ENCODE measurements at regions not wholly inside any gene's neighbourhood (a gene's known extent, or its start where the extent isn't known, plus 50 kb on each side); places are given as distances from the start of the nearest gene placed in this dataset.

GRCh38 chr6:43944908-43945767, 175.1 kb downstream of the VEGFA start:
- Histone ChIP-seq H3K4me2 (ENCODE audit: low read length) (0 out of 2 replicates have a peak overlapping the region, but pooled peaks have one; percentile 16), H3K27ac (ENCODE audit: low read depth, low read length) (no peak overlapping the region), H3K4me3 (replicated peaks in 1 of 2; ENCODE audit: low read depth in 1 of 2, low read length in 2 of 2) (no peak overlapping the region), H3K27me3 (ENCODE audit: insufficient read depth, low read length) (no peaks in the 10 kb centered on the region), H2AFZ (ENCODE audit: low read depth, low read length, poor library complexity, severe bottlenecking) (no peak overlapping the region), H3K9ac (ENCODE audit: low read length) (no peak overlapping the region), H3K36me3 (ENCODE audit: control insufficient read depth in 1 of 2, insufficient read depth in 2 of 2, low read length in 2 of 2) (no peaks in the 10 kb centered on the region), H4K20me1 (ENCODE audit: insufficient read depth) (no peaks in the 10 kb centered on the region), H3K79me2 (ENCODE audit: insufficient read depth, low read length) (no peaks in the 10 kb centered on the region), H3K4me1 (ENCODE audit: control insufficient read depth in 1 of 2, insufficient read depth in 2 of 2, low read length in 2 of 2) (peaks cover 0 to 15% of the 10 kb centered on the region in 2 experiments; a peak in 1 of 4 replicates), H3K9me3 (ENCODE audit: control insufficient read depth in 1 of 2, insufficient read depth in 1 of 2, low read depth in 1 of 2, low read length in 2 of 2) (no peaks in the 10 kb centered on the region; a peak in 1 of 4 replicates), H3K9me2 (ENCODE audit: insufficient read depth) (no peaks in the 10 kb centered on the region)
- RAD21 ChIA-PET (ENCODE audit: low non-redundant PET in 1 of 2, low total read pairs in 2 of 2, uncharacterized antibody in 2 of 2, unreplicated experiment in 2 of 2) = no interaction called here
- DNase-seq (ENCODE audit: low read depth, low spot score) = no peak
- BruUV-seq (replicated peaks) = no TSS peak
- POLR2A ChIA-PET = no interaction called here
- intact Hi-C loops (cut with micrococcal nuclease) = no loop called here
- CTCF ChIA-PET = no interaction called here
- no peak for TF ChIP-seq ATF3 (IDR thresholded peaks at IDR 0.05)
- TF ChIP-seq ZNF274 (IDR thresholded peaks at IDR 0.05; ENCODE audit: low read depth, low read length) = no peak
- no peak for TF ChIP-seq EGR1 (IDR thresholded peaks at IDR 0.05; ENCODE audit: low read depth)
- no peak for TF ChIP-seq SIN3A (IDR thresholded peaks at IDR 0.05; ENCODE audit: low read depth)
- TF ChIP-seq CEBPB (IDR thresholded peaks at IDR 0.05; ENCODE audit: low read depth) = no peak
- TF ChIP-seq FOSL1 (IDR thresholded peaks at IDR 0.05; ENCODE audit: low read depth) = 0 out of 2 replicates have a peak, but pooled peaks have one; percentile 8
- no peak for ATAC-seq

- no peak overlapping the region for H2AFZ ChIP-seq (ENCODE audit: low read depth, low read length, poor library complexity, severe bottlenecking)
- peaks cover 0 to 15% of the 10 kb centered on the region in 2 experiments; a peak in 1 of 4 replicates for H3K4me1 ChIP-seq (ENCODE audit: control insufficient read depth in 1 of 2, insufficient read depth in 2 of 2, low read length in 2 of 2)
- TF ChIP-seq CBX3 (IDR thresholded peaks at IDR 0.05; ENCODE audit: low read depth) = no peak
- no peak for TF ChIP-seq TCF7L2 (IDR thresholded peaks at IDR 0.05; ENCODE audit: borderline replicate concordance, extremely low read depth, insufficient read depth, insufficient read length)
- no peaks in the 10 kb centered on the region for H3K36me3 ChIP-seq (ENCODE audit: control insufficient read depth in 1 of 2, insufficient read depth in 2 of 2, low read length in 2 of 2)
- no peak overlapping the region for H3K27ac ChIP-seq (ENCODE audit: low read depth, low read length)
- H3K9me3 ChIP-seq (ENCODE audit: control insufficient read depth in 1 of 2, insufficient read depth in 1 of 2, low read depth in 1 of 2, low read length in 2 of 2) = no peaks in the 10 kb centered on the region; a peak in 1 of 4 replicates
- H3K9ac ChIP-seq (ENCODE audit: low read length) = no peak overlapping the region
- POLR2A ChIA-PET = no interaction called here
- DNase-seq (ENCODE audit: low read depth, low spot score) (no peak), ATAC-seq (peak; percentile 50; the same call in 1 of the 2 replicates)
- CTCF ChIA-PET = no interaction called here
- RAD21 ChIA-PET (ENCODE audit: low non-redundant PET in 1 of 2, low total read pairs in 2 of 2, uncharacterized antibody in 2 of 2, unreplicated experiment in 2 of 2) = no interaction called here
- no peak overlapping the region for H3K4me2 ChIP-seq (ENCODE audit: low read length)
- no peaks in the 10 kb centered on the region for H3K27me3 ChIP-seq (ENCODE audit: insufficient read depth, low read length)
- H3K4me3 ChIP-seq (replicated peaks in 1 of 2; ENCODE audit: low read depth in 1 of 2, low read length in 2 of 2) = no peak overlapping the region
- intact Hi-C loops (cut with micrococcal nuclease) = no loop called here
- H3K9me2 ChIP-seq (ENCODE audit: insufficient read depth) = no peaks in the 10 kb centered on the region
- H4K20me1 ChIP-seq (ENCODE audit: insufficient read depth) = no peaks in the 10 kb centered on the region
- BruUV-seq (replicated peaks) = no TSS peak
- H3K79me2 ChIP-seq (ENCODE audit: insufficient read depth, low read length) = no peaks in the 10 kb centered on the region
Observed at GRCh38 chr6:43943781-43944250, 173.8 kb downstream of the VEGFA start.

Measured in HCT116 (cell line).